ENCODE measurements at regions not wholly inside any gene's neighbourhood (a gene's known extent, or its start where the extent isn't known, plus 50 kb on each side); places are given as distances from the start of the nearest gene placed in this dataset.

DNA sequence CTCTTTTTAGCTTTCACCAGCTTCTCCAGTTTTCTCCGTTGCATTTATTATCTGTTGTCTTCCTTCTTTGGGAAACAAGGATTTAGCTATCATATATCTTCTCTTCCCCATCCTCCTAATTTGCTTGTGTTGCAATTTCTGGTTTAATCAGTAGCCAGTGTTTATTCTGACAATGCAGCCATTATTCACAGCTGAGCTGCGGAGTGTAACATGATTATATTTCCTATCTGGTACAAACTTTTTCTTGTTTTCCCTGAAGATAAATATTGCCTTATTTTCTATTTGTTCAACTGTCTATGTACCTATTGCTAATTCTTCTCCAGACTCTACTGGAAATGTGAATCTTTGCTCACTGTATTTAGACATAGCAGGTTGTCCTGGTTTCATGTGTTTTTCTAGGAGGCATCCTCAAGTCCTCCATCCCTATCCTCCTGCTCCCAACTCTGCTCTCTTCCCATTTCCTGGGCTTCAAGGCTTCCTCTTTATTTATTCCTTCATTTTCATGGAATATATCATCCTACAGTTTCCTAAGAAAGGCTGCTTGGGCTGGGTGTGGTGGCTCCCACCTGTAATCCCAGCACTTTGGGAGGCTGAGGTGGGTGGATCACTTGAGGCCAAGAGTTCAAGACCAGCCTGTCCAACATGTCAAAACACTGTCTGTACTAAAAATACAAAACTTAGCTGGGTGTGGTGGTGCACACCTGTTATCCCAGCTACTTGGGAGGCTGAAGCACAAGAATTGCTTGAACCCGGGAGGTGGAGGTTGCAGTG lies 72.4 kb upstream of the KDM7A start:
- no peaks in the 10 kb centered on the region for H3K27me3 ChIP-seq (ENCODE audit: control insufficient read depth, insufficient read depth, low read length)
- DNase-seq (peak in 2 of 5 donors; percentile 36 to 52), FAIRE-seq (no peak)
- no peak overlapping the region for H3K4me3 ChIP-seq (ENCODE audit: low read length in 3 of 3)
- no peak overlapping the region for H3K27ac ChIP-seq (ENCODE audit: low read depth in 2 of 2, low read length in 2 of 2)
- no peaks in the 10 kb centered on the region for H3K36me3 ChIP-seq (ENCODE audit: control insufficient read depth in 2 of 3, insufficient read depth in 3 of 3, low read length in 3 of 3)
- H3K4me1 ChIP-seq (ENCODE audit: control insufficient read depth in 2 of 3, insufficient read depth in 2 of 3, low read depth in 1 of 3, low read length in 3 of 3) = no peaks in the 10 kb centered on the region
- no peak for TF ChIP-seq CTCF (IDR thresholded peaks at IDR 0.05; ENCODE audit: borderline replicate concordance, extremely low read depth, insufficient read depth)
- intact Hi-C loops (cut with DNase I) = no loop called here
- no peak overlapping the region for H3K9ac ChIP-seq (ENCODE audit: low read length in 3 of 3)
- no peaks in the 10 kb centered on the region for H3K9me3 ChIP-seq (ENCODE audit: control insufficient read depth in 2 of 3, insufficient read depth in 1 of 3, low read length in 3 of 3)

DNA sequence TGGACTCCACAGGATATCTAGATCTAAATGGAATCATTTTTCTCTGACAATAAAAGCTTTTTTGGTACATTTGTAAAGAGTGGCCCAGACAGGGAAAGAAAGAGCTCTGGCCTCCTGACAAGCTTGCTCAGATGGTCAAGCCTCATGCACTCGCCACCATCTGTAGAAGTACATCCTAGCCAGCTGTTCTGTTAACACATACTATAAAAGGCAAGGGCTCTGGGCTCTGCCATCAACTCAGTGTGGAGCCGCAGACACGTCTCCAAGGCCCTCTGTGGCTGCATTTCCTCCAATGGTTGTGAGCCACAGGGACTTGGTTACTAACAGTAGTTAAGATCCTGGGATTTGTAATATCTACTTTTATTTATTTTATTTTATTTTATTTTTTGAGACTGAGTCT lies 70.8 kb upstream of the KDM7A start:
- intact Hi-C loops (cut with DNase I) = no loop called here
- H3K9ac ChIP-seq (ENCODE audit: low read length in 3 of 3) = no peak overlapping the region
- no peak for FAIRE-seq
- H3K4me1 ChIP-seq (ENCODE audit: control insufficient read depth in 2 of 3, insufficient read depth in 2 of 3, low read depth in 1 of 3, low read length in 3 of 3) = peaks cover 0 to 3% (median 0%) of the 10 kb centered on the region in 3 donors
- H3K27ac ChIP-seq (ENCODE audit: low read depth in 2 of 2, low read length in 2 of 2) = no peak overlapping the region
- no peak for DNase-seq
- no peak for TF ChIP-seq CTCF (IDR thresholded peaks at IDR 0.05; ENCODE audit: borderline replicate concordance, extremely low read depth, insufficient read depth)
- no peaks in the 10 kb centered on the region for H3K36me3 ChIP-seq (ENCODE audit: control insufficient read depth in 2 of 3, insufficient read depth in 3 of 3, low read length in 3 of 3)
- H3K9me3 ChIP-seq (ENCODE audit: control insufficient read depth in 2 of 3, insufficient read depth in 1 of 3, low read length in 3 of 3) = no peaks in the 10 kb centered on the region
- H3K27me3 ChIP-seq (ENCODE audit: control insufficient read depth, insufficient read depth, low read length) = no peaks in the 10 kb centered on the region
- H3K4me3 ChIP-seq (ENCODE audit: low read length in 3 of 3) = no peak overlapping the region

GRCh38 chr7:140245611-140246105 lies 68.9 kb upstream of the KDM7A start:
- Histone ChIP-seq H3K27ac (ENCODE audit: low read depth in 2 of 2, low read length in 2 of 2) (no peak overlapping the region), H3K27me3 (ENCODE audit: control insufficient read depth, insufficient read depth, low read length) (no peaks in the 10 kb centered on the region), H3K9me3 (ENCODE audit: control insufficient read depth in 2 of 3, insufficient read depth in 1 of 3, low read length in 3 of 3) (no peaks in the 10 kb centered on the region), H3K9ac (ENCODE audit: low read length in 3 of 3) (no peak overlapping the region), H3K36me3 (ENCODE audit: control insufficient read depth in 2 of 3, insufficient read depth in 3 of 3, low read length in 3 of 3) (no peaks in the 10 kb centered on the region), H3K4me3 (ENCODE audit: low read length in 3 of 3) (no peak overlapping the region), H3K4me1 (ENCODE audit: control insufficient read depth in 2 of 3, insufficient read depth in 2 of 3, low read depth in 1 of 3, low read length in 3 of 3) (peaks cover 0 to 4% (median 0%) of the 10 kb centered on the region in 3 donors)
- DNase-seq (no peak), FAIRE-seq (no peak)
- intact Hi-C loops (cut with DNase I) = no loop called here
- TF ChIP-seq CTCF (IDR thresholded peaks at IDR 0.05; ENCODE audit: borderline replicate concordance, extremely low read depth, insufficient read depth) = no peak
